GM21447 (cell line): ENCODE measurements at regions not wholly inside any gene's neighbourhood (a gene's known extent, or its start where the extent isn't known, plus 50 kb on each side); places are given as distances from the start of the nearest gene placed in this dataset.
"Not testable (repeated sequence)": the region's sequence is repeated elsewhere in the genome, so short reads cannot be mapped to it uniquely, and the experiment has no call there.

ENCODE experiments used
- ATAC-seq: cut with Tn5 transposase; IDR thresholded peaks from one replicate; pipeline ENCODE4 v1.9.1; 2021; ENCODE audit not compliant: unreplicated experiment

DNA sequence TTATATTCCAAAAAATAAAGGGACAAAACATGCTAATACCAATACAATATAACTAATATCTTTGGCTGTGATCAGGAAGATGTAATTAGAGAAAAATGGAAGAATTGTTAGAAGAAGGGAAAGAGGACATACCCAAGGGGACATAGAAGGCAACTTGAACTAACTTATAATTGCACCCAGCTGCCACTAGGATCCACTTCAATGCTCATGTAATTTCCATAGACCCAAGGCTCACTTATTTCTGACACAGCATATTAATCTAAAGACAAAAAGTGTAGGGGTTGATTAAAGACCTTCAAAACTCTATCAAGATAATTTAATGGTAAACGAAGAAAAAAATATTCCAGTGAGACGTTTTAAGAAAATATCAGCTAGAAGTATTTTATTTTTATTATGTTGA, 396.0 kb upstream of the ADGRB3 start:
- no peak for ATAC-seq

DNA sequence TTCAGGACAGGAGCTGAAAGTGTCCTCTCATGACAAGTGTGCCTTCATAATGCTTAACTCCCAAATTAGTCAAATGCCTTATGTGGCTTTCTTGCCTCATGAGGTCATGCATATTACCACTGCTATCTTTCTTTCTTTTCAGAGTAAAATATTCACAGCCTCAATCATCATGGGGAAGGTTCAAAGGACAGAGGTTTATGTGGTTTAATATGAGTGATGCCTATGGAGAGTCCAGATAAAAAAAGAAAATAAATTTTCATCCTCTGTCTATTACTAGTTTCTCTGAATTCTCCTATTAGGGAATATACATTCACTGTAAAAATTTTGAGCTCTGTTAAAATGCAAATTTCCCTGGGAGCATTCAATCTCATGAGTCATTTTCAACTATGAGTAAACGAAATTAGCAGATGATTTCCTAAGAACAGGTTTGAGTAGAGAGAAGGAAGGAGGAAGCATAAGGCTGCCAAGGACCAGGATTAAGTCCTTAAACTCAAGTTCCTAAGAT, 396.9 kb upstream of the ADGRB3 start:
- ATAC-seq: no peak

DNA sequence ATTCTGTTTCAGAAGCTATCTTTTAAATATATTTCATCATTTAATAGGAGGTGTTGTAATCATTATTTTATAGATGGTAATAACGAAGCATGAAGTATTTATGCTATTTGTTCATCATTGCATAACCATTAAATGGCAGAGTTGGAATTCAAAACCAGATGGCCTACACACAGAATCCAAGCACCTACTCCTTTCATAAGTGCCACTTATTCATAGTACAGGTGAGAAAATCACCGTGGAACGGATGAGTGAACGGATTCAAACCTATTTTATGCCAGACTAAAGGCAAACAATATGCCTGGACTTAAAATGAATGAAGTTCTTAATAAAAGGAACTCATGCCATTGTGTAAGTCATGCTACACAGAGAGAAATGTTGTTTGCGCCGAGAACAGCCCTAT, 397.9 kb upstream of the ADGRB3 start:
- no peak for ATAC-seq

DNA sequence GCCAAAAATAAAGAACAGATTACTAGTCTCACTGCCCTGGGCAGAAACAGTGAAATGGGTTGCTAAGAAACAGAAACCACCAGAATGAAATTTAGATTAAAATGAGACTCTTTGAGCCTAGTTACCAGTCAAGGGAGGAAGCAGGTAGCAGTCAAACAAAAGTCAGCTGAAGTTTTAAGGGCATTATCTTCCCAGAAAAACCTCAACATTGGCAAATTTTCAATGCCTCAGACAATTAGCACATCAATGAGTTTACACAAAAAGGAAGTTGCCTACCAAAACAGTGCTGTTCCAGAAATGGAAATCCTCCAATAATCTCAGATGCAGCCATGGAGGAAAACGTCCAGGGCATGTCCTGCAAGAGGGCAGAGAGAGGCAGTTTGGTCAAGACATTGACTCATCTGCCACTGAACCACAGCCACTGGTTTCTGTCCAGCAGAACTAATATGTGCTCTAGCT, 399.7 kb upstream of the ADGRB3 start:
- ATAC-seq: peak; percentile 45

DNA sequence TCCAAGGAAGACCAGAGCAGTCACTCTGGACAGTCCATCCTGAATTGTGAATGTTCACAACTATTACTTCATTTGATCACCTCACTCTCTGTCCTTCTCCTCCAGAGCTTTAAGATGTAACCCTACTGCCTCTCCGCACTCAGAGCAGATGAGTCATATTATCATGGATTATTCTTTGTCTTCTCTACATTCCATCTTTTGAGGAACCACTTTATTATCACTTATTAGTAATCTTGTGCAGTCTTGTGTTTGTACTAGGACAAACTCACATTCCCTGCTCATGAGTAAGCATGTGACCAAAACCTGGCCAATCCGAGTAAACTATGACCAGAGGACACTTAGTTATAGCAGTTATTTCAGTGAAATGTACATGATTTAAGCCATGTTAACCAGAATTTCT, 401.5 kb upstream of the ADGRB3 start:
- ATAC-seq: no peak

DNA sequence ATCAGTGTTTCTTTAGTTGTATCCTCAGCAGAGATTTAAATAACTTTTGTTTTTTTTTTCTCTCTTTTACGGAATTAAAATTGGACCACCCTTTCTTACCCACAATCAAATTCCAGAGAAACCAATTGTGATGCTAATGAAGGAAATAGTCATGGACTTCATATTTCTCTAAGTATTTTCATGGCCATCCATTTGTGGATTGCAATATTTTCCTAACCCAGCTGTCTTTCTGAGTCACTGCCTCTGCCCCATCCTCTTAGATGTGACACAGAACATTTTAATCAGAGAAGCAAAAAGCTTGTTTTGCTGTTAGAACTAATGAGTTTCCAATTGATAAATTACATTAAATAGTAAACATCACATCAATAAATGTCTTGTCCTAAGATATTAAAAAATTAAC, 405.5 kb upstream of the ADGRB3 start:
- no peak for ATAC-seq

DNA sequence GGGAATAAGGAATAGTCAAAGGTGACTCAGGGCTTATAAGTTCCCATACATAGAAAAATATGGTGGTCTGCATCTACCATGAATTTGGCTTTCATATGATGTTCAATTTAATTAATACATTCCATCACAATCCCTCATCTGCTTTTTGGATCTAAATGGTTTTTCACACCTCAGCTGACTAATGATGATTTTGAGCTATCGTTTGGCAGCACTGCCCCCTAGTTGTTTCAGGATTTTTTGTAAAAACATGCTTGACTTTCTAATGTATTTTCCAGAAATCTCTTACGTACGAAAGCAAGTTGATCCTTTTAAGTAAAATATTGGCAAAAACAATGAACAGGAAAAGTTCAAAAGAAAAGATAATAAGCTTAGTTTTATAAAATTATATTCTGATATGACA, 408.6 kb upstream of the ADGRB3 start:
- no peak for ATAC-seq

DNA sequence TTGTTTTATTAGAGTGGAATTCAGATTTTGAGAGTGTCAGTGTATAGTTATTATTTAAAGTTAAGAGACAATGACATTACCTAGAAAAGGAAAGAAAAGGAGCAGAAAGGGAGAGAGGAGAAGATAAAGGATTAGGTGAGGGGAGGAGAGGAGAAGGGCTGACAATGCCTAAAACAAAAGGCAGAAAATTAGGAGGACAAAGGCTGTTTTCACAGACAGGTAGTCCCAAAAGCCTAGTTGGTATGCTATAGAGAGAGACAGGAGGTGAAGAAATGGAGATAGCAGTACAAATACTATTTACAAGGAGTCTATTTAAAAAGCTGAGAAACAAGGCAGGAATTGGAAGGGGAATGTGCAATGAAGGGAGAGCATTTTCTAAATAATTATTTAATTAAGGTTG, 409.4 kb upstream of the ADGRB3 start:
- ATAC-seq: no peak

DNA sequence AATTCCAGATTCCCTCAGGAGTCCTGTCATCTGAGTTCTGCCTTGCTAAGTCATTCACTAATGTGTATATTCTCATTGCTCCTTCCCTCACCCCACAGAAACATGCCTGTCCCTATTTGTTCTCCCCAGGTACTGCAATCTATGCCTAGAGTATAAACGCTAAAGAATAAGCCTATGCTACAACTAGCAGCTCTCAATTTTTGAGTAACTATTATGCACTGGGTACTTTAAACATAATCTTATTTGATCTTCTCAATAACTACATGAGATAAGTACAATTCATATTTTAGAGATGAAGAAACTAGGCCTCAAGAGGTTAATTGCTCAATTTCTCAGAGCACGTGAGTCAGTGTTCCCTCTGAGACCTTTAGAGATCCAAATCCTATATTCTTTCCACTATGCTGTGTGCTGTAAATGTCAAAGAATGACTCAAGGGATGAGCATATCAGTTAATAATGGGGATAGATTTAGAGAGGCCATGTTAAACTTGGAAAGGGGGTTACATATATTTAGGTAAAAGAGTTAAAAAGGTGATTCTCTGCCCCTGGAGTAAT, 423.8 kb upstream of the ADGRB3 start:
- ATAC-seq: no peak

DNA sequence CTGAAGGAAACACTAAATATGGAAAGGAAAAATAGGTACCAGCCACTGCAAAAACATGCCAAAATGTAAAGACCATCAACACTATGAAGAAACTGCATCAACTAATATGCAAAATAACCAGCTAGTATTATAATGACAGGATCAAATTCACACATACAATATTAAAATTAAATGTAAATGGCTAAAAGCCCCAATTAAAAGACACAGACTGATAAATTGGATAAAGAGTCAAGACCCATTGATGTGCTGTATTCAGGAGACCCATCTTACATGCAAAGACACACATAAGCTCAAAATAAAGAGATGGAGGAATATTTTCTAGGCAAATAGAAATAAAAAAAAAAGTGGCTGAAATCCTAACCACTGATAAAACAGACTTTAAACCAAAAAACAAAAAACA, 427.5 kb upstream of the ADGRB3 start:
- ATAC-seq: not testable (repeated sequence)

DNA sequence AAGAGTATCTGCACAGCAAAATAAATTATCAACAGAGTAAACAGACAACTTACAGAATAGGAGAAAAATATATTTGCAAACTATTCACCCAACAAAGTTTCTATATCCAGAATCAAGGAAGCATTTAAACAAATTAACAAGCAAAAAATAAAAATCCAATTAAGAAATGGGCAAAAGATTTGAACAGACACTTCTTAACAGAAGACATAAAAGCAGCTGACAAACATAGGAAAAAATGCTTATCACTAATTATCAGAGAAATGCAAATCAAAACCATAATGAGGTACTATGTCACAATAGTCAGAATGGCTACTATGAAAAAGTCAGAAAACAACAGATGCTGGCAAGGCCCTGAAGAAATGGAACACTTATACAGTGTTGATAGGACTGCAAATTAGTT, 434.2 kb upstream of the ADGRB3 start:
- no peak for ATAC-seq

DNA sequence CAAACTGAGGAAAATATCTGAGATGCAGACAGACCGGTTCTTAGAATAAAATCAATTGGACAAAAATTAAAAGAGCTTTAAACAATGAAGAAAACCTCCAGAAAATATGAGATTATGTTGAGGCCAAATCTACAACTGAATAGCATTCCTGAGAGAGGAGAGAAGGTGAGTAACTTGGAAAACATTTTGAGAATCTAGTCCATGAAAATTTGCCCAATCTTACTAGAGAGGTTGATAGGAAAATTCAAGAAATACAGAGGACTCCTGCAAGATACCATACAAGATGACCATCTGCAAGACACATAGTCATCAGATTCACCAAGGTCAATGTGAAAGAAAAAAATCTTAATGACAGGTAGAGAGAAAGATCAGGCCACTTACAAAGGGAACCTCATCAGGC, 437.7 kb upstream of the ADGRB3 start:
- no peak for ATAC-seq

DNA sequence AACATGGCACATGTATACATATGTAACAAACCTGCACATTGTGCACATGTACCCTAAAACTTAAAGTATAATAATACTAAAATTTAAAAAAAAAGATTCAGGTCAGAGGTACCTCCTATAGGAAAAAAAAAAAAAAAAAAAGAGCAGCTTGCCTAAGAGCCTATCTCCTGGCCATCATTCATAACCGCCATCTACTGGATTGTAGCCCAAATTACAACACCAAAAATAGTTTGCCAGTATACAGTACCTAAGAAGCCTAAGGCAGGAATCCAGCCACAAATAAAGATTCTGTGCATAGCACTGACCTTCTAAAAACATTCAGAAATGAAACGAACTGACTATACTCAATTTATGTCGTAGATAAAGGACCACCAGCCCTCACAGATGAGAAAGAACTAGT, 438.4 kb upstream of the ADGRB3 start:
- ATAC-seq: no peak

DNA sequence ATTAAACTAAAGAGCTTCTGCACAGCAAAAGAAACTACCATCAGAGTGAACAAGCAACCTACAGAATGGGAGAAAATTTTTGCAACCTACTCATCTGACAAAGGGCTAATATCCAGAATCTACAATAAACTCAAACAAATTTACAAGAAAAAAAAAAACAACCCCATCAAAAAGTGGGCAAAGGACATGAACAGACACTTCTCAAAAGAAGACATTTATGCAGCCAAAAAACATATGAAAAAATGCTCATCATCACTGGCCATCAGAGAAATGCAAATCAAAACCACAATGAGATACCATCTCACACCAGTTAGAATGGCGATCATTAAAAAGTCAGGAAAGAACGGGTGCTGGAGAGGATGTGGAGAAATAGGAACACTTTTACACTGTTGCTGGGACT, 439.3 kb upstream of the ADGRB3 start:
- not testable (repeated sequence) for ATAC-seq

DNA sequence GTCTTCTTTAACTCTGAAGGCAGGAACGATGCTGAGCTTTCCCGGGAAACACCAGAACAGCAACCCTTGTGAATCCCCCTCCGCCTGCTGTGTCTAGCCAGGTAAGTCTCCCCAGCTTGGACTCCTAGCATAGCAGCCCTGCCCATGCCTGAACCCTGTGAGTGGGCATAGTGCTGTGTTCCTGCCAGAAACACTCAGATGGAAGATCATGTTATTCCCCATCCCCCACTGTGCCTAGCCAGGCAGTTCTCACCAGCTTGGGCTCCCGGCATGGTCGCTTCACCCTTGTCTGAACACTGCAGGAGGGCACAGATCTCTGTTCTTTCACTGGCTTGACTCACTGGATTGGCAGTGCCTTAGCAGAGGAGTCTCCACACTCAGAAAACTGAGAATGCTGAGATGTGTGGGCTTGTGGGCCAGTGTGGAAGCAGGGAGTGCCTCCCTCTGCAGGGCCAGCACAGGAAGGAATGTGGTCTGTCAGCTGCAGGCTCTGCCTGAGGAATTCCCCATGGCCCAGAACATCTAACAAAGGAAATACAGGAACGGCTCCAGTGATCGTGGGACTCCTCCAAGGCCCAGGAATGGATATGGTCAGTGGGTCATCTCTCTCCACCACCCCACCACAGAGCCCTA, 440.1 kb upstream of the ADGRB3 start:
- no peak for ATAC-seq

DNA sequence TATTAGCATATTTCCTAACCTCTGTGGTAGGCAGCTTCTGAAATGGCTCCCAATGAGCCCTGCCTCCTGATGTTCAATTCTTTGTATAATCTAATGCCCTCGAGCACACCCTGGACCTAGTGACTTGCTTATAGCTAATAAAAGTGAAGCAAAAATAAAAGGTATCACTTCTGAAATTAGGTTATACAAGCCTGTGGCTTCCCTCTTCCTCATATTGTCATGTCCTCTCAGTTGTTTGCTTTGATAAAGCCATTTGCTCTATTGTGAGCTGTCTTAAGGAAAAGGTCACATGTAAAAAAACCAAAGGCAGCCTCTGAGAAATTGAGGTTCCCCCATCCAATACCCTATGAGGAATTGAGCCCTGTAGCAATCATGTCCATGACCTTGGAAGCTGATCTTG, 442.1 kb upstream of the ADGRB3 start:
- ATAC-seq: no peak

DNA sequence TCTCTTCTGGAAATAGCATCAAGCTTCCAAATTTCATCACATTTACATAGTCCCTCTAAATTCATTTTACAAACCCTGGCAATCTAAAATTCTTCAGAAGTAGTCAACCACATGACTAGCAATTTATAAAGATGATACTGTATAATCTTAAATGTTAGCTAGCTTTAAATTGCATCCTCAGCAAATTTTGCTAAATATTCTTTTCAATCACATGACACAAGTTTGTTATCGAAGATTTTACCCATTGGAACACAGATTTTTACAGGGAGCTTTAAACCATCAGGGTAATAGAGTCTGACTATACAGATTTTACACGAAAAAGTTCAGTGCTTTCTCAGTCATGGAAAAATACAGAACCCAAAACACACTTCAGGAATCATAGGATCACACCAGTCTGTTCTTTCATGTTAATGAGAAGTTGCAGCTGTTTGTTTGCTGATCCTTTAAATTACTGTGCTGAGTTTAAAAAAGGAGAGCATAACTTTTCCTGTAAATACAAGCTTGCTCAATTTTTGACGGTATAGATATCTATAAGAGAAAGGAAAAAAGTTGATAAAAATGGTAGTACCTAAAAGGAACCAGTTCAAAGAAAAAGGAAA, 445.8 kb upstream of the ADGRB3 start:
- no peak for ATAC-seq

DNA sequence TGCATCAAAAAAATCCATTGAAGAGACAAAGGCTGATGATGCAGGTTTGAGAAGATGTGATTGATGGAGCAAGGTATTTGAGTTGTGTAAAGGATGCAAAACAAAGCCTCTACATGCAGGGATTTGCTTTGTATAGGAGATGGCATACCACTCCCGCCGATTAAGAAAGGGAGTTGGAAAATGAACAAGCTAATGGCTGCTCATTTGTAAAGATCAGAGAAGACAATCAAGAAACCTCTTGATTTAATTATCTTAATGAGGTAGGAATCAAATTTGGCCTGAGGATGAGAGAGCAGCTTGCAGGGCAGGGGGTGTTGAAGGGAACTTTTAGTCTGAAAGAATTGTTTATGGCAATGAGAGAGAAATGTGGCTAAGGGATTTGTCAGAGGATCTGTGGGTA, 448.2 kb upstream of the ADGRB3 start:
- ATAC-seq: no peak

DNA sequence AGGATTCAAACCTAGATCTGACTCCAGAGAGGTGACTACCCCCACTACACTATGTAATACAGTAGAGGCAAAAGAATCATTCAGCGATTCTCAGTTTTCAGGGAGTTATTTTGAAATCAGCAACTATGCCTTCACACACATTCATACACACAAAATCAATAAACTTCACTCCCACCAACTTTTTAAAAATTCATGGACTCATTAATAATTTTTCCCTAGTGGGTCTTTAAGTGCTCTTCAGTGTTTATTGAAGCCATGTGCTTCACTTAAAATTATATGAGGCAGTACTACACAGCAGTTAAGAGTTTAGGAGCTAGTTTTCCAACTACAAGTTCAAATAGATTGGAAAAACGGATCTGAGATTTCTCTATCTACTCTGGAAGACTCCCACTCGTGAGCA, 452.7 kb upstream of the ADGRB3 start:
- ATAC-seq: no peak

DNA sequence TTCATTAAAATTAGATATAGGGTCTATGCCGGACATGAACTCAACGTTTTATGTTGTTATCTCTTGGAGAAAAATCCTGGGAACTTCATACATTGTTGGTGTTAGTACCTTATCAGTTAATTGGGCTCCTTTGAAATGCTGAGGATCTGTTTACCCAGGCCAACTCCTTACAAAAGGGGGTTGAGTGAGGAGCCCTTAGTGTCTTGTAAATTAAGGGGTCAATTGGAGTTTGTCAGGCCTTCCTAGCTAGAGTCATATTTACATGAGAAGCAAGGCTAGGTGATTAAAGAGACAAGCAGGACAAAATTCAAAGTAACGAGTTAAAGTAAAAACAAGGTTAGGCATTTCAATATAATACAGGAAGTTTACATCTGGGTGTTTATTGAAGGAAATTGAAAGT, 454.1 kb upstream of the ADGRB3 start:
- not testable (repeated sequence) for ATAC-seq

DNA sequence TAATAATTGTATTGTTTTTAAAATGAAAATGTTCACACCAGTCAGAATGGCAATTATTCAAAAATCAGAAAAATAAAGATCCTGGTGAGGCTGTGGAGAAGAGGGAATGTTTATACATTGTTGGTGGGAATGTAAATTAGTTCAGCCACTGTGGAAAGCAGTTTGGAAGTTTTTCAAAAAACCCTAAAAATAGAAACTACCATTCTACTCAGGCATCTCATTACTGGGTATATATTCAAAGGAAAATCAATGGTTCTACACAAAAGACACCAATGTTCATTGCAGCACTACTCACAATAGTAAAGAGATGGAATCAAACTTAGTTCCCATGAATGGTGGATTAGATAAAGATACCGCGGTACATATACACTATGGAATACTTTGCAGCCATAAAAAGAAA, 461.5 kb upstream of the ADGRB3 start:
- no peak for ATAC-seq

DNA sequence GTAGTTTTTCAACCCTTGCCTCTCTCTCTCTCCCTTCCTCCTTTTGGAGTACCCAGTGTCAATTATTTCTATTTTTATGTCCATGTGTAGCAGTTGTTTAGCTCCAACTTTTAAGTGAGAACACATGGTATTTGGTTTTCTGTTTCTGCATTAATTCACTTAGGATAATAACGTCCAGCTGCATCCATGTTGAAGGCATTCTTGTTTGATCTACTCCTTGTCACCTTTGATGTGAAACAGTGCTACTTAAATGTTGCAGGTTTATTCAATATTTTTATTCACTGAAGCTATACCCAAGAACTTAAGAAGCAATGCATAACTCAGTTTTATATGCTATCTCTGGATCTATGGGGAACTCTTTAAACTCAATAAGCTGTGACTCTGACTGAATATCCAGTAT, 465.2 kb upstream of the ADGRB3 start:
- ATAC-seq: no peak

DNA sequence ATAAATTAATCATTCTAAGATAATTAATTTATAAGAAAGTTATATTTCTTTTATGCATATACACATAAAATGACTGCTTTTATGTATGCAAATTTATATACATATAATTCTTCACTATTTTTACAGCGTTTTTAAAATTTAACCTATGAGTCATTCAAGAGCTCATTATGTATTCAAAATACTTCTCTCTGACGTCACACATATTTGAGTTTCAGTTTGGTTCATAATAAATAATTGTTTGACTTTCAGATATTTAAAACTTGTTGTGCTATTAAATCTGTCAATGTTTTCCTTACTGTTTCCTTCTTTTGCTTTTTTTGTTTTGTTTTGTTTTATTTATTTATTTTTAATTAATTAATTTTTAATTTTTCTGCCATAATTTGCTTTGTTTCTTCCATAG, 467.5 kb upstream of the ADGRB3 start:
- no peak for ATAC-seq
